Tibial nerve (tissue), 4 donors: ENCODE measurements at regions not wholly inside any gene's neighbourhood (a gene's known extent, or its start where the extent isn't known, plus 50 kb on each side); places are given as distances from the start of the nearest gene placed in this dataset.

Experiments
- DNase-seq, 2 donors: peaks; one replicate each; pipeline ENCODE4 v3.0.0-alpha.2; 2019; ENCODE audit warnings: low spot score in 2 of 2
- H3K27ac ChIP-seq, 4 donors: fragments of 200-600 bp; sonication (generic) in 3 of 4; one replicate each; pipeline ENCODE4 v1.5.1; 2017 to 2019; ENCODE audit warnings: mild to moderate bottlenecking in 1 of 4
- H3K27me3 ChIP-seq, 2 donors: fragments of 200-600 bp; sonication (generic) in 1 of 2; one replicate each; pipeline versions ENCODE4 v1.5.1 to v1.6.0; 2017 to 2019
- H3K36me3 ChIP-seq, 3 donors: fragments of 200-600 bp; sonication (generic); one replicate each; pipeline ENCODE4 v1.5.1; 2018 to 2019
- H3K4me1 ChIP-seq, 4 donors: fragments of 200-600 bp; sonication (generic) in 3 of 4; one replicate each; pipeline ENCODE4 v1.5.1; 2017 to 2019
- H3K4me3 ChIP-seq, 4 donors: fragments of 200-600 bp; sonication (generic) in 3 of 4; one replicate each; pipeline ENCODE4 v1.5.1; 2017 to 2019; ENCODE audit warnings: mild to moderate bottlenecking in 1 of 4, moderate library complexity in 1 of 4
- H3K9me3 ChIP-seq, 4 donors: fragments of 200-600 bp; sonication (generic) in 3 of 4; one replicate each; pipeline ENCODE4 v1.5.1; 2017 to 2019
- EP300 ChIP-seq, 2 donors: sonication (generic); formaldehyde crosslinking; IDR thresholded peaks; one replicate each; pipeline ENCODE4 v1.6.1; 2017; ENCODE audit warnings: antibody characterized with exemption in 2 of 2, mild to moderate bottlenecking in 1 of 2
- POLR2A ChIP-seq, 2 donors: fragments of 450-650 bp; IDR thresholded peaks; one replicate each; pipeline ENCODE4 v1.6.1; 2017; ENCODE audit warnings: antibody characterized with exemption in 2 of 2, mild to moderate bottlenecking in 2 of 2, moderate library complexity in 2 of 2
- WGBS, 2 donors: methylation state at CpG; one replicate each; pipeline ENCODE4 v1.1.5; 2018; 5-methylcytosine and 5-hydroxymethylcytosine counted together
- TF ChIP-seq, protein P1 (sequence below), 5 experiments: fragments of 200-600 bp in 3 of 5; fragments of 450-650 bp in 2 of 5; sonication (generic) in 3 of 5; IDR thresholded peaks; one replicate each; pipeline ENCODE4 v1.5.1; 2016 to 2019; ENCODE audit warnings: antibody characterized with exemption in 5 of 5, mild to moderate bottlenecking in 3 of 5, moderate library complexity in 2 of 5

DNA sequence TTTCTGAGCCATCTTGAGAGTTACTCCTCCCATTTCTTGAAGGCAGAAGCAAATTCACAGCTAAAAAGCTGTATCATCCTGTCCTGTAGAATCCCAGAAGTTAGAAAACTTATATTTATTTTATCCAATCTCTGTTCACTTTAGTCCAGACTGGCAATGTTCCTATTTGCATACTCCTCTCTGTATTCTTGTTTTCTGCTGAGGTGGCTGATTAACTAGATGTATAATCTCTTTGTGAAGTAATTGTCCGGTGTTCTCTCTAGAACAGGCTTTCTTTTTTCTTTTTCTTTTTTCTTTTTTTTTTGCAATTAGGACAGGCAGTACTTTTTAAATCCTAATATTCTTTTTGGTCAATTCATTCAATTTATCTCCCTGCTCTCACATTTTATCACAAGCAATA, 411.0 kb downstream of the KCNJ3 start:
- Histone ChIP-seq H3K4me3 (no peak overlapping the region), H3K4me1 (no peaks in the 10 kb centered on the region), H3K27ac (no peak overlapping the region), H3K36me3 (no peaks in the 10 kb centered on the region), H3K27me3 (no peaks in the 10 kb centered on the region), H3K9me3 (no peaks in the 10 kb centered on the region)
- no peak for DNase-seq
- WGBS, 2 donors = 52 to 67% methylated on average over 1 of the region's 1 CpG
- TF ChIP-seq POLR2A (IDR thresholded peaks at IDR 0.05) (no peak), EP300 (IDR thresholded peaks at IDR 0.05) (no peak)
- TF ChIP-seq, protein P1, sequence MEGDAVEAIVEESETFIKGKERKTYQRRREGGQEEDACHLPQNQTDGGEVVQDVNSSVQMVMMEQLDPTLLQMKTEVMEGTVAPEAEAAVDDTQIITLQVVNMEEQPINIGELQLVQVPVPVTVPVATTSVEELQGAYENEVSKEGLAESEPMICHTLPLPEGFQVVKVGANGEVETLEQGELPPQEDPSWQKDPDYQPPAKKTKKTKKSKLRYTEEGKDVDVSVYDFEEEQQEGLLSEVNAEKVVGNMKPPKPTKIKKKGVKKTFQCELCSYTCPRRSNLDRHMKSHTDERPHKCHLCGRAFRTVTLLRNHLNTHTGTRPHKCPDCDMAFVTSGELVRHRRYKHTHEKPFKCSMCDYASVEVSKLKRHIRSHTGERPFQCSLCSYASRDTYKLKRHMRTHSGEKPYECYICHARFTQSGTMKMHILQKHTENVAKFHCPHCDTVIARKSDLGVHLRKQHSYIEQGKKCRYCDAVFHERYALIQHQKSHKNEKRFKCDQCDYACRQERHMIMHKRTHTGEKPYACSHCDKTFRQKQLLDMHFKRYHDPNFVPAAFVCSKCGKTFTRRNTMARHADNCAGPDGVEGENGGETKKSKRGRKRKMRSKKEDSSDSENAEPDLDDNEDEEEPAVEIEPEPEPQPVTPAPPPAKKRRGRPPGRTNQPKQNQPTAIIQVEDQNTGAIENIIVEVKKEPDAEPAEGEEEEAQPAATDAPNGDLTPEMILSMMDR (IDR thresholded peaks at IDR 0.05) = no peak

DNA sequence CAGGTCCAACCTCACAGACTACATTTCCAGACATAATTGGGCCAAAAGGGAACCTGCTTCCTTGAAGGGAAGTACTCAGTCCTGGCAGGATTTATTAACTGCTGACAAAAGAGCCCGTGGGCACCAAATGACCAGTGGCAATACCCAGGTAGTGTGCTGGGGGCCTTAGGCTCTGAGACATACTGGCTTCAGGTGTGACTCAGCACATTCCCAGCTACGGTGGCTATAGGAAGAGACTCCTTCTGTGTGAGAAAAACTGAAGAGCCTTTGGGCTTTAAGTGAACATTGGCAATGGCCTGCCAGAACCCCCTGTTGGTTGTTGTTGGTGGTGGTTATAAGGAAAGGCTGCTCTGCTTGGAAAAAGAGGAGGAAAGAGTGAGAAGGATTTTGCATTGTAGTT, 401.8 kb downstream of the KCNJ3 start:
- no peak overlapping the region for H3K27ac ChIP-seq
- H3K27me3 ChIP-seq = no peaks in the 10 kb centered on the region
- H3K36me3 ChIP-seq = no peaks in the 10 kb centered on the region
- 78 to 89% methylated on average over 2 of the region's 2 CpGs for WGBS, 2 donors
- no peaks in the 10 kb centered on the region for H3K4me1 ChIP-seq
- TF ChIP-seq POLR2A (IDR thresholded peaks at IDR 0.05) (no peak), EP300 (IDR thresholded peaks at IDR 0.05) (no peak)
- TF ChIP-seq, protein P1 (IDR thresholded peaks at IDR 0.05) = no peak
- no peak overlapping the region for H3K4me3 ChIP-seq
- H3K9me3 ChIP-seq = no peaks in the 10 kb centered on the region
- no peak for DNase-seq

DNA sequence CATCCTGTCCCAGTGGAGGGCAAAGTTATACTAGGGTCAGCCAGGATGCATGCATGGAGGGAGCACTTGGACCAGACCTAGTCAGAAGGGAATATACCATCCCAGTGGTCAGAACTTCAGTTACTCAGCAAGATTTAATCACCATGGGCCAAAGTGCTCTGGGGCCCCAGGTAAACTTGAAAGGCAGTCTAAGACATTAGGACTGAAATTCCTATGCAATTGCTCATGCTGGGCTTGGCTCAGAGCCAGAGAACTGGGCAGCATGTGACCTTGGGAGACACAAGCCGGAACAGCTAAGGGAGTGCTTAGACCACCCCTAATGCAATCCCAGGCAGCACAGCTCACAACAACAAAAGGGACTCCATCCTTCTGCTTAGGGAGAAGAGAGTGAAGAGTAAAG, 401.3 kb downstream of the KCNJ3 start:
- Histone ChIP-seq H3K36me3 (no peaks in the 10 kb centered on the region), H3K9me3 (no peaks in the 10 kb centered on the region), H3K27ac (no peak overlapping the region), H3K4me3 (no peak overlapping the region), H3K4me1 (no peaks in the 10 kb centered on the region), H3K27me3 (no peaks in the 10 kb centered on the region)
- no peak for DNase-seq
- TF ChIP-seq, protein P1 (IDR thresholded peaks at IDR 0.05) = no peak
- TF ChIP-seq EP300 (IDR thresholded peaks at IDR 0.05) = no peak
- WGBS, 2 donors = 13 to 65% methylated on average over 1 of the region's 1 CpG

DNA sequence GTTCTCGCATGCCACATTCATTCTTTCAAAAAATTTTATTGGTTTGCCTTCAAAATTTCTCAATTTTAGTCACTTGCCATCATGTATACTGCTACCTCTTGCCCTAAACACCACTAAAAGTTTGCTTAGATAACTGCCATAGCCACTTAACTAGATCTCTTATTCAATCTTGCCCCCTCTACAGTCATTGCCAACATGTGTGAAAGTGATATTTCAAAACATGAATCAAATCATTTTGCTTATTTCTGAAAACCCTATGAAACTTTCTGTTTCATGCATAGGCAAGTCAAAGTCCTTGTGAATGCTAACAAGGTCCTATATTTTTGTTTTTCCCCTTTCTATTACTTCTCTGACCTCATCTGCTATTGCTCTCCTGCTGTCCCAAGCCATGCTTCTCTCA, 397.1 kb downstream of the KCNJ3 start:
- TF ChIP-seq, protein P1 (IDR thresholded peaks at IDR 0.05) = no peak
- TF ChIP-seq POLR2A (IDR thresholded peaks at IDR 0.05) (no peak), EP300 (IDR thresholded peaks at IDR 0.05) (no peak)
- Histone ChIP-seq H3K27me3 (no peaks in the 10 kb centered on the region), H3K9me3 (no peaks in the 10 kb centered on the region), H3K4me3 (no peak overlapping the region), H3K4me1 (no peaks in the 10 kb centered on the region), H3K27ac (no peak overlapping the region), H3K36me3 (no peaks in the 10 kb centered on the region)
- WGBS, 2 donors = 84 to 90% methylated on average over 1 of the region's 1 CpG
- DNase-seq = no peak

DNA sequence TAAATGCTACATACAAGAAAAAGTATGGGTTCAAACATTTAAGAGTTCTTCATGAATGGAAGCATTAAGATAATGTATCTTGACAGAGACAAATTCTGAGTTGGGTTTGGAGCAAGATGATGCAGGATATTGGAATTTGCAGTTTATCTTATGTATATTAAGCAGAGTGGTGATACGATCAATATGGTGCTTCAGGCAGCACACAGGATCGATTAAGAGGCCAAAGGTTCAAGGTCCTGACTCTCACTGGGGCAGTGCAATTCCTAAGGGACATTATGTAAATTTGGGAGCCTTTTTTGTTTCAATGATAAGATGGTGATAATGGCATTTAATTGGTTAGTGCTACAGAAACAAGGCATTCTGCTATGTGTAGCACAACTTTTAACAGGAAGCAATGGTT, 381.9 kb downstream of the KCNJ3 start:
- H3K27me3 ChIP-seq = no peaks in the 10 kb centered on the region
- H3K36me3 ChIP-seq = no peaks in the 10 kb centered on the region
- H3K27ac ChIP-seq = no peak overlapping the region
- H3K4me1 ChIP-seq = no peaks in the 10 kb centered on the region
- TF ChIP-seq EP300 (IDR thresholded peaks at IDR 0.05) = no peak
- TF ChIP-seq POLR2A (IDR thresholded peaks at IDR 0.05) = no peak
- TF ChIP-seq, protein P1 (IDR thresholded peaks at IDR 0.05) = no peak
- 43 to 50% methylated on average over 2 of the region's 2 CpGs for WGBS, 2 donors
- DNase-seq = no peak
- H3K4me3 ChIP-seq = no peak overlapping the region
- no peaks in the 10 kb centered on the region for H3K9me3 ChIP-seq
